ENCODE measurements at regions not wholly inside any gene's neighbourhood (a gene's known extent, or its start where the extent isn't known, plus 50 kb on each side); places are given as distances from the start of the nearest gene placed in this dataset.
A peak's percentile ranks its signal among the peaks of the same experiment; 100 is the strongest.
"Not testable (repeated sequence)": the region's sequence is repeated elsewhere in the genome, so short reads cannot be mapped to it uniquely, and the experiment has no call there.

GRCh38 chr6:2611092-2611491 lies 139.6 kb downstream of the MYLK4 start:
- no peaks in the 10 kb centered on the region for H3K79me2 ChIP-seq (ENCODE audit: low read length)
- no peak for DNase-seq
- H3K27me3 ChIP-seq (ENCODE audit: low read length): no peaks in the 10 kb centered on the region
- H3K4me3 ChIP-seq (ENCODE audit: low read length): no peak overlapping the region
- H3K9me3 ChIP-seq (ENCODE audit: low read length): no peaks in the 10 kb centered on the region
- no peak overlapping the region for H2AFZ ChIP-seq (ENCODE audit: low read length)
- H3K4me2 ChIP-seq (ENCODE audit: low read depth, low read length, poor library complexity, severe bottlenecking): no peak overlapping the region
- H4K20me1 ChIP-seq (ENCODE audit: insufficient read depth, low read depth, low read length): no peaks in the 10 kb centered on the region
- no peaks in the 10 kb centered on the region for H3K36me3 ChIP-seq (ENCODE audit: insufficient read depth, low read length)
- no peak overlapping the region for H3K9ac ChIP-seq (ENCODE audit: low read length)
- H3K4me1 ChIP-seq (ENCODE audit: low read length): no peaks in the 10 kb centered on the region
- no peak overlapping the region for H3K27ac ChIP-seq (ENCODE audit: low read length)
- H3K9me2 ChIP-seq (replicated peaks; ENCODE audit: insufficient read depth, low read length): no peaks in the 10 kb centered on the region

- Histone ChIP-seq H3K36me3 (ENCODE audit: insufficient read depth, low read length) (no peaks in the 10 kb centered on the region), H3K4me2 (ENCODE audit: low read depth, low read length, poor library complexity, severe bottlenecking) (no peak overlapping the region), H3K4me3 (ENCODE audit: low read length) (no peak overlapping the region), H4K20me1 (ENCODE audit: insufficient read depth, low read depth, low read length) (no peaks in the 10 kb centered on the region), H3K9me3 (ENCODE audit: low read length) (no peaks in the 10 kb centered on the region), H3K79me2 (ENCODE audit: low read length) (no peaks in the 10 kb centered on the region), H2AFZ (ENCODE audit: low read length) (no peak overlapping the region), H3K4me1 (ENCODE audit: low read length) (no peaks in the 10 kb centered on the region), H3K27me3 (ENCODE audit: low read length) (no peaks in the 10 kb centered on the region), H3K27ac (ENCODE audit: low read length) (no peak overlapping the region), H3K9ac (ENCODE audit: low read length) (no peak overlapping the region), H3K9me2 (replicated peaks; ENCODE audit: insufficient read depth, low read length) (no peaks in the 10 kb centered on the region)
- DNase-seq: no peak
Observed at GRCh38 chr6:2608503-2608902, 142.2 kb downstream of the MYLK4 start.

GRCh38 chr6:2600363-2600762 lies 150.4 kb downstream of the MYLK4 start:
- no peaks in the 10 kb centered on the region for H3K27me3 ChIP-seq (ENCODE audit: low read length)
- no peak overlapping the region for H3K4me3 ChIP-seq (ENCODE audit: low read length)
- H3K36me3 ChIP-seq (ENCODE audit: insufficient read depth, low read length): no peaks in the 10 kb centered on the region
- H4K20me1 ChIP-seq (ENCODE audit: insufficient read depth, low read depth, low read length): no peaks in the 10 kb centered on the region
- DNase-seq: no peak
- no peak overlapping the region for H3K4me2 ChIP-seq (ENCODE audit: low read depth, low read length, poor library complexity, severe bottlenecking)
- H3K9me3 ChIP-seq (ENCODE audit: low read length): no peaks in the 10 kb centered on the region
- H3K79me2 ChIP-seq (ENCODE audit: low read length): no peaks in the 10 kb centered on the region
- H3K27ac ChIP-seq (ENCODE audit: low read length): no peak overlapping the region
- H3K4me1 ChIP-seq (ENCODE audit: low read length): no peaks in the 10 kb centered on the region
- H2AFZ ChIP-seq (ENCODE audit: low read length): no peak overlapping the region
- no peaks in the 10 kb centered on the region for H3K9me2 ChIP-seq (replicated peaks; ENCODE audit: insufficient read depth, low read length)
- H3K9ac ChIP-seq (ENCODE audit: low read length): no peak overlapping the region

GRCh38 chr6:2599817-2600216 lies 150.9 kb downstream of the MYLK4 start:
- no peak for DNase-seq
- Histone ChIP-seq H3K79me2 (ENCODE audit: low read length) (no peaks in the 10 kb centered on the region), H3K4me1 (ENCODE audit: low read length) (no peaks in the 10 kb centered on the region), H3K27me3 (ENCODE audit: low read length) (no peaks in the 10 kb centered on the region), H3K4me2 (ENCODE audit: low read depth, low read length, poor library complexity, severe bottlenecking) (no peak overlapping the region), H3K9me3 (ENCODE audit: low read length) (no peaks in the 10 kb centered on the region), H3K9ac (ENCODE audit: low read length) (no peak overlapping the region), H3K27ac (ENCODE audit: low read length) (no peak overlapping the region), H2AFZ (ENCODE audit: low read length) (no peak overlapping the region), H3K9me2 (replicated peaks; ENCODE audit: insufficient read depth, low read length) (no peaks in the 10 kb centered on the region), H3K36me3 (ENCODE audit: insufficient read depth, low read length) (no peaks in the 10 kb centered on the region), H3K4me3 (ENCODE audit: low read length) (no peak overlapping the region), H4K20me1 (ENCODE audit: insufficient read depth, low read depth, low read length) (no peaks in the 10 kb centered on the region)

GRCh38 chr6:2598867-2599266 lies 151.9 kb downstream of the MYLK4 start:
- Histone ChIP-seq H3K4me1 (ENCODE audit: low read length) (no peaks in the 10 kb centered on the region), H3K9me2 (replicated peaks; ENCODE audit: insufficient read depth, low read length) (no peaks in the 10 kb centered on the region), H3K36me3 (ENCODE audit: insufficient read depth, low read length) (no peaks in the 10 kb centered on the region), H3K27me3 (ENCODE audit: low read length) (no peaks in the 10 kb centered on the region), H3K79me2 (ENCODE audit: low read length) (no peaks in the 10 kb centered on the region), H4K20me1 (ENCODE audit: insufficient read depth, low read depth, low read length) (no peaks in the 10 kb centered on the region), H3K9me3 (ENCODE audit: low read length) (no peaks in the 10 kb centered on the region), H3K9ac (ENCODE audit: low read length) (no peak overlapping the region), H2AFZ (ENCODE audit: low read length) (no peak overlapping the region), H3K4me2 (ENCODE audit: low read depth, low read length, poor library complexity, severe bottlenecking) (no peak overlapping the region), H3K27ac (ENCODE audit: low read length) (no peak overlapping the region), H3K4me3 (ENCODE audit: low read length) (no peak overlapping the region)
- no peak for DNase-seq

- Histone ChIP-seq H3K27ac (ENCODE audit: low read length) (no peak overlapping the region), H3K9me3 (ENCODE audit: low read length) (no peaks in the 10 kb centered on the region), H3K9ac (ENCODE audit: low read length) (no peak overlapping the region), H3K36me3 (ENCODE audit: insufficient read depth, low read length) (no peaks in the 10 kb centered on the region), H4K20me1 (ENCODE audit: insufficient read depth, low read depth, low read length) (no peaks in the 10 kb centered on the region), H3K9me2 (replicated peaks; ENCODE audit: insufficient read depth, low read length) (no peaks in the 10 kb centered on the region), H3K4me2 (ENCODE audit: low read depth, low read length, poor library complexity, severe bottlenecking) (no peak overlapping the region), H3K27me3 (ENCODE audit: low read length) (no peaks in the 10 kb centered on the region), H3K4me1 (ENCODE audit: low read length) (no peaks in the 10 kb centered on the region), H3K79me2 (ENCODE audit: low read length) (no peaks in the 10 kb centered on the region), H2AFZ (ENCODE audit: low read length) (no peak overlapping the region), H3K4me3 (ENCODE audit: low read length) (no peak overlapping the region)
- DNase-seq: no peak
Observed at GRCh38 chr6:2597991-2598390, 152.7 kb downstream of the MYLK4 start.

GRCh38 chr6:2597457-2597856 lies 153.3 kb downstream of the MYLK4 start:
- H3K79me2 ChIP-seq (ENCODE audit: low read length); H3K4me1 ChIP-seq (ENCODE audit: low read length); H3K9ac ChIP-seq (ENCODE audit: low read length); H3K9me3 ChIP-seq (ENCODE audit: low read length); H3K27ac ChIP-seq (ENCODE audit: low read length); H3K9me2 ChIP-seq (replicated peaks; ENCODE audit: insufficient read depth, low read length); H3K4me3 ChIP-seq (ENCODE audit: low read length); H3K4me2 ChIP-seq (ENCODE audit: low read depth, low read length, poor library complexity, severe bottlenecking); H4K20me1 ChIP-seq (ENCODE audit: insufficient read depth, low read depth, low read length); H3K27me3 ChIP-seq (ENCODE audit: low read length); DNase-seq; H2AFZ ChIP-seq (ENCODE audit: low read length); H3K36me3 ChIP-seq (ENCODE audit: insufficient read depth, low read length): not testable (repeated sequence)

GRCh38 chr6:2596222-2596621 lies 154.5 kb downstream of the MYLK4 start:
- Histone ChIP-seq H3K9me3 (ENCODE audit: low read length) (no peaks in the 10 kb centered on the region), H3K4me3 (ENCODE audit: low read length) (no peak overlapping the region), H3K4me2 (ENCODE audit: low read depth, low read length, poor library complexity, severe bottlenecking) (no peak overlapping the region), H3K79me2 (ENCODE audit: low read length) (no peaks in the 10 kb centered on the region), H4K20me1 (ENCODE audit: insufficient read depth, low read depth, low read length) (no peaks in the 10 kb centered on the region), H3K9me2 (replicated peaks; ENCODE audit: insufficient read depth, low read length) (no peaks in the 10 kb centered on the region), H2AFZ (ENCODE audit: low read length) (no peak overlapping the region), H3K27ac (ENCODE audit: low read length) (no peak overlapping the region), H3K27me3 (ENCODE audit: low read length) (no peaks in the 10 kb centered on the region), H3K9ac (ENCODE audit: low read length) (no peak overlapping the region), H3K4me1 (ENCODE audit: low read length) (no peaks in the 10 kb centered on the region), H3K36me3 (ENCODE audit: insufficient read depth, low read length) (no peaks in the 10 kb centered on the region)
- DNase-seq: peak; percentile 46

GRCh38 chr6:2594868-2595267 lies 155.9 kb downstream of the MYLK4 start:
- Histone ChIP-seq H3K27me3 (ENCODE audit: low read length) (no peaks in the 10 kb centered on the region), H3K36me3 (ENCODE audit: insufficient read depth, low read length) (no peaks in the 10 kb centered on the region), H4K20me1 (ENCODE audit: insufficient read depth, low read depth, low read length) (no peaks in the 10 kb centered on the region), H3K79me2 (ENCODE audit: low read length) (no peaks in the 10 kb centered on the region), H3K4me1 (ENCODE audit: low read length) (no peaks in the 10 kb centered on the region), H3K27ac (ENCODE audit: low read length) (no peak overlapping the region), H3K4me2 (ENCODE audit: low read depth, low read length, poor library complexity, severe bottlenecking) (no peak overlapping the region), H3K9ac (ENCODE audit: low read length) (no peak overlapping the region), H2AFZ (ENCODE audit: low read length) (no peak overlapping the region), H3K4me3 (ENCODE audit: low read length) (no peak overlapping the region), H3K9me2 (replicated peaks; ENCODE audit: insufficient read depth, low read length) (no peaks in the 10 kb centered on the region), H3K9me3 (ENCODE audit: low read length) (no peaks in the 10 kb centered on the region)
- no peak for DNase-seq
